Loucy (cell line): ENCODE measurements at regions not wholly inside any gene's neighbourhood (a gene's known extent, or its start where the extent isn't known, plus 50 kb on each side); places are given as distances from the start of the nearest gene placed in this dataset.

Experiments used
- H2AFZ ChIP-seq: fragments of 200-600 bp; sonication (generic); 2 replicates; pipeline ENCODE4 v1.6.0; 2016; ENCODE audit warnings: antibody characterized with exemption, mild to moderate bottlenecking, low read length, moderate library complexity
- H3F3A ChIP-seq: fragments of 200-600 bp; 2 replicates; pipeline ENCODE4 v1.6.0; 2016; ENCODE audit warnings: antibody characterized with exemption, low read depth, mild to moderate bottlenecking
- H3K27me3 ChIP-seq: fragments of 200-600 bp; sonication (generic); 2 replicates; pipeline ENCODE4 v1.6.1; 2014; ENCODE audit warnings: low read length, mild to moderate bottlenecking; ENCODE audit not compliant: insufficient read depth, poor library complexity, severe bottlenecking
- H3K36me3 ChIP-seq: fragments of 200-600 bp; sonication (generic); 2 replicates; pipeline ENCODE4 v1.6.1; 2016; ENCODE audit warnings: low read length; ENCODE audit not compliant: insufficient read depth
- H3K4me1 ChIP-seq: fragments of 200-600 bp; sonication (generic); 2 replicates; pipeline ENCODE4 v1.5.1; 2014; ENCODE audit warnings: low read length, mild to moderate bottlenecking; ENCODE audit not compliant: insufficient read depth, poor library complexity, severe bottlenecking
- H3K4me2 ChIP-seq: fragments of 200-600 bp; sonication (generic); 2 replicates; pipeline ENCODE4 v1.6.0; 2014; ENCODE audit warnings: antibody characterized with exemption, low read length, low read depth, mild to moderate bottlenecking; ENCODE audit not compliant: poor library complexity, severe bottlenecking
- H3K4me3 ChIP-seq: fragments of 200-600 bp; sonication (generic); 2 replicates; pipeline ENCODE4 v1.5.1; 2014; ENCODE audit warnings: low read length, mild to moderate bottlenecking, mixed read lengths; ENCODE audit not compliant: poor library complexity, severe bottlenecking
- H3K79me2 ChIP-seq: fragments of 200-600 bp; sonication (generic); 2 replicates; pipeline ENCODE4 v1.6.1; 2014; ENCODE audit warnings: low read length; ENCODE audit not compliant: insufficient read depth
- H3K9ac ChIP-seq: fragments of 200-600 bp; sonication (generic); 2 replicates; pipeline ENCODE4 v1.6.0; 2014; ENCODE audit warnings: mild to moderate bottlenecking, low read depth, low read length, moderate library complexity; ENCODE audit not compliant: poor library complexity, severe bottlenecking
- H3K9me2 ChIP-seq: fragments of 200-600 bp; sonication (generic); replicated peaks from 2 replicates; pipeline ENCODE4 v1.6.1; 2016; ENCODE audit warnings: low read depth, low read length, mixed read lengths
- H3K9me3 ChIP-seq: fragments of 200-600 bp; sonication (generic); 2 replicates; pipeline ENCODE4 v1.6.1; 2014; ENCODE audit warnings: mild to moderate bottlenecking, antibody characterized with exemption, low read length, low read depth; ENCODE audit not compliant: insufficient read depth
- H4K20me1 ChIP-seq: fragments of 200-600 bp; sonication (generic); 2 replicates; pipeline ENCODE4 v1.6.0; 2014; ENCODE audit warnings: antibody characterized with exemption, low read length, mild to moderate bottlenecking; ENCODE audit not compliant: insufficient read depth, poor library complexity, severe bottlenecking
- CTCF ChIP-seq: fragments of 200-600 bp; sonication (generic); conservative IDR thresholded peaks from 2 replicates; pipeline ENCODE4 v1.5.1; 2014; ENCODE audit warnings: mild to moderate bottlenecking, antibody characterized with exemption, low read length
- EZH2phosphoT487 ChIP-seq: fragments of 200-600 bp; IDR thresholded peaks from 2 replicates; pipeline ENCODE4 v1.6.1; 2018; ENCODE audit warnings: antibody characterized with exemption, mild to moderate bottlenecking, moderate library complexity, borderline replicate concordance

- H3K36me3 ChIP-seq, result no peaks in the 10 kb centered on the region
- no peak for TF ChIP-seq EZH2phosphoT487
- no peak for TF ChIP-seq CTCF
- H3F3A ChIP-seq, result no peaks in the 10 kb centered on the region
- H2AFZ ChIP-seq, result no peak overlapping the region
- H3K9me2 ChIP-seq, result no peaks in the 10 kb centered on the region
- no peaks in the 10 kb centered on the region for H4K20me1 ChIP-seq
- no peak overlapping the region for H3K4me2 ChIP-seq
- H3K4me1 ChIP-seq, result no peaks in the 10 kb centered on the region
- no peaks in the 10 kb centered on the region for H3K9me3 ChIP-seq
- H3K79me2 ChIP-seq, result no peaks in the 10 kb centered on the region
- no peaks in the 10 kb centered on the region for H3K27me3 ChIP-seq
- no peak overlapping the region for H3K9ac ChIP-seq
- H3K4me3 ChIP-seq, result no peak overlapping the region
Observed at GRCh38 chr11:80082406-80082805, 641.6 kb upstream of the TENM4 start.

GRCh38 chr11:80077113-80077512 lies 636.3 kb upstream of the TENM4 start:
- Histone ChIP-seq H3K4me2 (no peak overlapping the region), H3K9me2 (no peaks in the 10 kb centered on the region), H3K36me3 (no peaks in the 10 kb centered on the region), H3K9ac (no peak overlapping the region), H3K9me3 (no peaks in the 10 kb centered on the region; the same call in 1 of the 2 replicates), H3F3A (no peaks in the 10 kb centered on the region), H3K4me3 (no peak overlapping the region), H3K27me3 (no peaks in the 10 kb centered on the region), H3K79me2 (no peaks in the 10 kb centered on the region), H3K4me1 (no peaks in the 10 kb centered on the region), H2AFZ (no peak overlapping the region), H4K20me1 (no peaks in the 10 kb centered on the region)
- no peak for TF ChIP-seq CTCF
- TF ChIP-seq EZH2phosphoT487, result no peak

GRCh38 chr11:80074837-80075236 lies 634.0 kb upstream of the TENM4 start:
- no peak overlapping the region for H3K4me2 ChIP-seq
- H3K36me3 ChIP-seq, result no peaks in the 10 kb centered on the region
- no peaks in the 10 kb centered on the region for H3K4me1 ChIP-seq
- no peak overlapping the region for H3K4me3 ChIP-seq
- no peaks in the 10 kb centered on the region for H3K9me2 ChIP-seq
- no peaks in the 10 kb centered on the region for H4K20me1 ChIP-seq
- no peaks in the 10 kb centered on the region for H3F3A ChIP-seq
- no peak overlapping the region for H3K9ac ChIP-seq
- no peaks in the 10 kb centered on the region for H3K27me3 ChIP-seq
- H3K9me3 ChIP-seq, result no peaks in the 10 kb centered on the region; the same call in 1 of the 2 replicates
- H2AFZ ChIP-seq, result no peak overlapping the region
- H3K79me2 ChIP-seq, result no peaks in the 10 kb centered on the region
- no peak for TF ChIP-seq CTCF
- TF ChIP-seq EZH2phosphoT487, result no peak
